Occipital lobe (tissue), 1 donor: ENCODE measurements at regions not wholly inside any gene's neighbourhood (a gene's known extent, or its start where the extent isn't known, plus 50 kb on each side); places are given as distances from the start of the nearest gene placed in this dataset.

Experiments
- DNase-seq: peaks from one replicate; lab custom pipeline; 2025; lab: John Stamatoyannopoulos, UW

- no peak for DNase-seq
Measured at GRCh38 chr10:90458054-90458453, 399.8 kb downstream of the HTR7 start.

- DNase-seq: no peak
Measured at GRCh38 chr10:90458571-90458970, 399.3 kb downstream of the HTR7 start.

DNA sequence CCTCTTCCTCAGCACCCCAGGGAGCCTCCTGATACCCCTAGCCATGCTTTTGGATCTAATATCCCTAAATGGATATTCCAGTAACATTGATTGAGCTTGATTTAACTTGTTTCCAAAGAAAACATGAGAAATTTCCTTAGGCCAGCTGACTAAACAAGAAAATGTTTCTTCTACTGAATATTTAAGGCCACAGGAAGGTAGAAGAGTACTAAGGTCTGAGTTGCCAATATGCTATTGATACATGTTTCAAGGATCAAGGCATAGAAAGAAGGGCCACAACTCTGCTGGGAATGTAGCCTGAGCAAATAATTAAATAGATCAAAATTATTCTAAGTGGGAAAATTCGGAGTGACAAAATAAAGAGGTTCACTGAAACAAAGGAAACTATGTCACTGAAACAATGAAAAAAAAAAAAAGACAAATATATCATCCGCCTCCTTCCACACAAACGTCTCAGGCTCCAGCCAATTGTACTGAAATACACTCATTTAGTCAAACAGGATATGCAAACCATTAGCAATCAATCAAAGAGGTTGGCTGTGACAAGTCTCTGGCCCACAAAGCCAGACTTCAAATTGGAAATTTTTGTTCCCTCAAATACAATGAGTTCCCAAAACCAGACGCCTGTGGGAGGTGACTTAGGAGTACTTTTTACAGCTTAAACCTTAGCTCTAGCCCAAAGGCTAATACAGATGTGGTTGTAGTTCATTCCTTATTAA, 396.2 kb downstream of the HTR7 start:
- DNase-seq: no peak

- DNase-seq: no peak
Measured at GRCh38 chr10:90462749-90463470, 394.9 kb downstream of the HTR7 start.

DNA sequence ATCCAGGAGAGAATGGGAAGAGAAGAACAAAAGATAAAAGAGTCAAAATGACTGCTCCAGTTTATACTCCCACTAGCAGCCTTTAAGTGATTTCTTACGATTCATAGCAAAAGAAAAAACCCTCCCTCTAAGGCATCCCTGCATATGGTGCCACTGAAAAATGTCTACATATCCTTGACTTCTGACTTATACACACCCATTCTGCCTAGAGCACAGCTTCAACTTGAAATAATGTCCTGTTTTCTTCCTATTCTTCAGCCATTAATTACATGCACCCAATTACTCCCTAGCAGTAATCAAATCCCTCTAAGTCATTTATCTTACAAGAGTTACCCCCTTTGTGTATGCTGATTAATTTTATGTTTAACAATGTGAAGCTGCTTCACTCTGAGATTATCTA, 393.5 kb downstream of the HTR7 start:
- DNase-seq: no peak

DNA sequence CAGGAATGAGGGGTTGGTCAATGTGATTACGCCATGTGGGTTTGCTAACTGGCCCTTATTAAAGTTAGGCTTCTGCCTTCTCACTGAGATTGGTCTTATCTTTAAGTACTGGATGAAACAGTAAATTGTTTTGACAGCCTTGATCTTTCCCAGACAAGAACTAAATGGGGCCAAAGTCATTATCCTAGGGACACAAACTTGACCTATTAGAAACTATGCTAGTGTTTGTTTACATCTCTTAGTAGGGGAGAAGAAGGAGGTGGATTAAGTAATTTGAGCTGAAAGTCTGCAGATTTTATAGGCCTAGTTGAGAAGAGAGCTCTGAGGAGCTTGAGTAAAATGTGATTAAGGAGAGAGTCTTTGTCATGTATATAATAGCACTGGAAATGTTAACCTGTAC, 386.9 kb downstream of the HTR7 start:
- no peak for DNase-seq

DNA sequence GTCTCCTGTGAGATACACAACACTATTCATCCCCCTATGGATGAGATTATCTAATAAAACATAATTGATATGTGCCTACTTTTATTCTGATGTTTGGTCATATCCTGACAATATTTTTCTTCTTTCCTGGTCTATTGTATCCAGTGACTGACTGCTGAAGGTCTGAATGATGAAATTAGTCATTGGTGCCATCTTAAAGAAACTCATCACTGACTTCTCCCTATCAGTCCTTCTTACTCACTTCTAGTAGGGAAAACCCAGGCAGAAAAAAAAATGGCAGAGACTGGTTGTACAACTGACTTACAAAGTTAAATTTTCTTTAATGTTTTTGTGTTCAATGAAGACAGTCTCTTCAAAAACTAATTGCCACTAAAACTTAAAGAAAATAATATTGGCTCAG, 377.4 kb downstream of the HTR7 start:
- no peak for DNase-seq

DNA sequence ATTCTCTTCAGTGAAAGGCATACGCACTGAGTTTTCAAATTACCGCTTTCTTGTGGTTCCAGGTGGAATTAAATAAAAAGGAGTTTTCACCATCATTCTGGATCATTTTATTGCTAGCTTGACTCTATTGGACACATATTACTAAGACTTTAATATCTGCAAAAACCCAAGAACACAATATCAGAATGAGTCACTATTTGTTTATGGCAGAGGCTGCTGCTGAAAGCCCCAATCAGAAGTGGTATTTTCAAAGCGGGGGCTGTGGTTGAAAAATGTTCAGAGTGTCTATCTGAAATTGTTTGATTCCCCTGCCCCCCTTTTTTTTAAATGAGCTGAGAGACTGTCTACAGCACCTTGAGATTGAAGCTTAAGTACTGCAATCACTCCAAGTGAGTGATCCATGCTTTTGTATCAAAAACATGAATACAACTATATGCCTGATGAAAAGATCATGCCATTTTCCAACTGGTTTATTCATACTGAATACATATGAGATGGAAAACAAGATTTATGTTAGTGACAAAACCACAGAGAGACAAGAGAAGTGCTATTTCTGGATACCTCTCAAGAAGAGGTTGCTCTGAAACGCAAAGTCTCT, 376.4 kb downstream of the HTR7 start:
- no peak for DNase-seq

GRCh38 chr10:90484518-90484917, 373.3 kb downstream of the HTR7 start:
- no peak for DNase-seq

DNA sequence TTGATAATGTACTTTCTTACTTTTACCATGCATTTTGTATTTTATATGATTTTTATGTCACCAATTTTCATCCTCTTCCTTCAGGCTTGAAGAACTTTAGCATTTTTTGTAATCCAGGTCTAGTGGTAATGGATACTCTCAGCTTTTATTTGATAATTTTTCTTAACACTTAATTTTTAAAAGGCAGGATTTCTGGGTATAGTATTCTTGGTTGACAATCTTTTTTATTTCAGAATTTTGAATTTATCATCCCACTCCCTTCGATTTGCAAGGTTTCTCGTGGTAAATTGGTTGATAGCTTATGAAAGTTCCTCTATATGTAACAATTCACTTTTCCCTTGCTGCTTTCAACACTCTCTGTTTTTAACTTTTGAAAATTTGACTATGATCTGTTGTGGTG, 363.7 kb downstream of the HTR7 start:
- DNase-seq: no peak

DNA sequence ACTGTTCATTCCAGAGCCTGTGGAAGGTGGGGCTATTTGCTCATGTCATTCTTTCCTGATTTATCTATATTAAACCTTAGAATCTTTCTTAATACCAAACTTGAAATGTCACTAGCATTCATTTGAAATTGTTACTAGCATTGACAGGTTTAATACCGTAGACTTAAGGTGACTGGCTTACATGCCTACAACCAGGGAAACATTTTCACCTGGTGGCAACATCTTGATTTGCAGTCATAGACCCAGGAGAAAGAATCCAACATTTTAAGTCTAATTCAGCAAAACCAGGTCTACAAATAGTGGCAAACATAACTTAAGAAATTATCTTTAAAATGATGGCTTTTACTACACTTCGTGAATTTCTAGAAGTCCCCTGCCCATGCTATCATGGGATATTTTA, 353.7 kb downstream of the HTR7 start:
- no peak for DNase-seq

GRCh38 chr10:90526721-90527120, 331.1 kb downstream of the HTR7 start:
- DNase-seq: no peak

DNA sequence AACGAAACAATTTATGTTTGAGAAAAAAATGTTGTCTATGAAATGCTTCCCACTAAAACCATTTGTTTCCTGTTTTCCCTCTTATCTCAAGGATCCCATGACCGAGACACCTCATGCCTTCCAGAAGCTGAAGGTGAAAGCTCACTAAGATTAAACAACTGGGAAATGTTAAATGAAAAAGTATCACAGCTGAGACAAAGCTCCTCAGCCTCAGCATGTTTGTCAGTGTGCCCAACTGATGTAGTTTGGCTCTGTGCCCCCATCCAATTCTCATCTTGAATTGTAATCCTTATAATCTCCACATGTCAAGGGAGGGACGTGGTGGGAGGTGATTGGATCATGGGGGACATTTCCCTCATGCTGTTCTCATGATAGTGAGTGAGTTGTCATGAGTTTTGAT, 327.3 kb downstream of the HTR7 start:
- DNase-seq: no peak

DNA sequence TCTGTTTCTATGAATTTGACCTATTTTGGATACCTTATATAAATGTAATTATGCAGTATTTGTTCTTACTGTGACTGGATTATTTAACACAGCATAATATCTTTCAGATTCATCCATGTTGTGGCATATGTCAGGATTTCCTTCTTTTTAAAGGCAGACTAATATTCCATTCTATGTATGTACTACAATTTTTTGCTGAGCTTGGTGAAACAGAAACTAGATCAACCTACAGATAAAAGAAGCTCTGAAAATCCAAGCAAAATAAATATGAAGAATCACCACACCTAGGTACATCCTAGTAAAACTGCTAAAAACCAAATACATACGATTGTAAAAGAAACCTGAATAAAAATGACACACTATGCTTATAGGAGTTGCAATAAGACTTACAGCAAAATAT, 300.5 kb downstream of the HTR7 start:
- no peak for DNase-seq

- no peak for DNase-seq
Measured at GRCh38 chr10:90560331-90560730, 297.5 kb downstream of the HTR7 start.

- no peak for DNase-seq
Measured at GRCh38 chr10:90561666-90562065, 296.2 kb downstream of the HTR7 start.

DNA sequence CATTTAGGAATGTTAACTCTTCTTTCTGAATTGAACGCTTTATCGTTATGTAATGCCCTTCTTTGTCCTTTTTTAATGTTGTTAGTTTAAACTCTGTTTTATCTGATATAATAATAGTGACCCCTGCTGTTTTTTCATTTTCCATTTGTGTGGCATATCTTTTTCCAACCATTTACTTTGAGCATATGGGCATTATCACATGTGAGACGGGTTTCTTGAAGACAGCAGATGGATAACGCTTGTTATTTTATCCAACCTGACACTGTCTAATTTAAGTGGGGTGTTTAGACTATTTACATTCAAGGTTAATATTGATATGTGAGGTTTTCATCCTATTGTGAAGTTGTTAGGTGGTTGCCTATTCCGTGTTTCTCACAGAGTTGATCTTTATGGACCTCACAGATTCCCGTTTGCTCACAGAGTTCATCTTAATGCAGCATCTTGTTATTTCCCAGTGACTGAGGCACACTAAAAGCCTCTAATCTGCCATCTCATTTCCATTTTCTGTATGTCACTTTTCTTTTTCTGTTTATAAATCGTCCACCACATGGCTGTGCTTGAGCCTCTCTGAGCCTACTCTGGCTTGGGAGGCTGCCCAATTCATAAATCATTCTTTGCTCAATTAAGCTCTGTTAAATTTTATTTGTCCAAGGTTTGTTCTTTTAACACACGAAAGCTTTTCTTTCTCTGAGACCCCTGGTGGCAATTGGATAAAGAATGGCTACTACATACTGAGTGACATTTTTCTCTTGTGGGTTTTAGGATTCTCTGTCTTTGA, 286.2 kb downstream of the HTR7 start:
- DNase-seq: no peak

- no peak for DNase-seq
Measured at GRCh38 chr10:90575125-90575524, 282.7 kb downstream of the HTR7 start.

DNA sequence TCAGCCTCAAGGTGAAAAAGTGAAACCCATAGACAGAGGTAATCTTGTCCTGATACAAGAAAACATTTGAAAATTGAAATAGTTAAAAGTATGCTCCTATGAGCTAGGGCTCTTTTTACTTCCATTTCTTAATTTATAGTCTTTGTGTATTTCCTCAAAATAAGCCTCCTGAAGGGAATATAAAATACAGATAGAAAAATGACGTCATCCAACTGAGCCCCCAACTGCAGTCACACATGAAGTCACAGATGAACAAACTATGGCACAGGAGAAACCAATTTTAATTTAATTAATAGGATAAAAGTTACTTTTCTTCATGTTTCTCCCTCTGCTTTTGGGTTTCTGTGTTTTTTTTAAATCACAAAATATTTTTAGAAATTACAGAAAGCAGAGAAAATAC, 280.3 kb downstream of the HTR7 start:
- no peak for DNase-seq

DNA sequence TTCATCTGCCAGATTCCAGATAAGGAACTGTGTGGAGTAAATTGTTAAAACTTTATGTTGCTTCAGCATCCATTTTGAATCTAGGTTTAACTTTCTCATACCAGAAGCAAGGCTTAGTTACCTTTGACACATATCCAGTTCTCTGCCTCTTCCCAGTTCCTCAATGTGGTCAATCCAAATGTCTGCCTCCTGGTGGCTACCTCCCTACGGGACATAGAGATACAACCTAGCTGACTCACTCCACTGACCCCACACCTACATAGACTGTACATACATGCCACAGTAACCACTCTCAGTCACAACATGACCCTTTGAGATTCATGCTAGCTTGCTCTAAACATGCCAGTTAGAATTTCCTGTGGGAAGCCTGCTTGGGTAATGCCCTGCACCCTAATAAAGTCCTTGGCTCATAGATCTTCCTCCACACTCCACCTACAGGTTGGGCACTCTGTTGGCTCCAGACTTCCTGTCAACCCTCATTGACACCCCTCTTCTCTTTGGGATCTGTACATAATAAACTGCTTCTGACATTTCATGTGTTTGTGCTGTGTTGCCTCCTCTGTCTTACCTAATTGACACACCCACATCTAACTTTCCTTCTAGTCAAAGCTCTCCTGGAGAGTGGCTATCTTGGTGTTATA, 278.1 kb downstream of the HTR7 start:
- DNase-seq: no peak

- no peak for DNase-seq
Measured at GRCh38 chr10:90583416-90583815, 274.4 kb downstream of the HTR7 start.

GRCh38 chr10:90587081-90587491, 270.8 kb downstream of the HTR7 start:
- no peak for DNase-seq
